ENCODE measurements at regions not wholly inside any gene's neighbourhood (a gene's known extent, or its start where the extent isn't known, plus 50 kb on each side); places are given as distances from the start of the nearest gene placed in this dataset.
A peak's percentile ranks its signal among the peaks of the same experiment; 100 is the strongest.

- H3K27me3 ChIP-seq (ENCODE audit: control insufficient read depth in 1 of 2, insufficient read depth in 2 of 2, low read length in 1 of 2): no peaks in the 10 kb centered on the region
- no peaks in the 10 kb centered on the region for H3K9me3 ChIP-seq (ENCODE audit: control insufficient read depth, low read length)
- DNase-seq (peak; percentile 90 to 91), ATAC-seq (ENCODE audit: low FRiP score) (peak; percentile 75)
- peaks cover 0 to 2% of the 10 kb centered on the region in 2 donors for H3K4me1 ChIP-seq (ENCODE audit: control insufficient read depth in 1 of 2, insufficient read depth in 2 of 2, low read length in 2 of 2)
- H3K4me3 ChIP-seq (ENCODE audit: low read length in 2 of 2): no peak overlapping the region
- peak overlapping the region in 1 of 2 donors; percentile 2 for H3K27ac ChIP-seq (ENCODE audit: low read depth in 1 of 2, low read length in 2 of 2)
- 24 to 28% methylated on average over 7 of the region's 7 CpGs for WGBS, 2 donors
- no peaks in the 10 kb centered on the region for H3K36me3 ChIP-seq (ENCODE audit: control insufficient read depth in 1 of 2, insufficient read depth in 2 of 2, low read length in 1 of 2)
- intact Hi-C loops (cut with DNase I): loop anchor here (5.0 kb wide), 2 partner anchors 41 to 51 kb away; partner anchors contain the start of gene VLDLR (in 1 of the 2)
Measured at GRCh38 chr9:2570615-2571479, 50.7 kb upstream of the VLDLR start.
